ENCODE measurements at regions not wholly inside any gene's neighbourhood (a gene's known extent, or its start where the extent isn't known, plus 50 kb on each side); places are given as distances from the start of the nearest gene placed in this dataset.

DNA sequence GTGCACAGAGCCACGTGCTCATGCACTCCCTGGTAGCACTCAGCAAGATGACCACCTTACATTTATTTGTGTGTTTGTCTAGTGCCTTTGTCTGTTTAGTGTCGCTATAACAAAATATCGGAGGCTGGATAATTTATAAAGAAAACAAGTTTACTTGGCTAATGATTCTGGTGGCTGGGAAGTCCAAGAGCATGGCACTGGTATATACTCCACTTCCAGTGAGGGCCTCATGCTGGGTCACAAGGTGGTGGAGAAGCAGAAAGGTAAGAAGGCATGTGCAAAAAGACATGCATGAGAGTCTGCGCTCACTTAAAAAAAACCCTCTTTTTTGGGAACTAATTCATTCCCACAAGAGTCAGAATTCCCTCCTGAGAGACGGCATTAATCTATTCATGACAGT is 52.5 kb upstream of the BOD1 start:
- POLR2A ChIA-PET, result no interaction called here

GRCh38 chr5:173669483-173669882 is 53.0 kb upstream of the BOD1 start:
- H3K4me2 ChIP-seq (ENCODE audit: insufficient read depth, low read length), result no peak overlapping the region
- H3K9ac ChIP-seq (ENCODE audit: insufficient read depth in 1 of 2, low read depth in 2 of 2, low read length in 2 of 2), result no peak overlapping the region
- no peak for FAIRE-seq
- H4K20me1 ChIP-seq (replicated peaks; ENCODE audit: control insufficient read depth, insufficient read depth, low read length), result no peaks in the 10 kb centered on the region
- ATAC-seq, result no peak; the same call in 2 of the 3 replicates
- no peaks in the 10 kb centered on the region for H3K79me2 ChIP-seq (ENCODE audit: control insufficient read depth, insufficient read depth, low read length)
- peaks cover 8 to 17% of the 10 kb centered on the region in 2 experiments; a peak in 4 of 5 replicates for H3K4me1 ChIP-seq (replicated peaks in 1 of 2; ENCODE audit: control insufficient read depth in 2 of 2, insufficient read depth in 2 of 2, low read length in 2 of 2)
- no peaks in the 10 kb centered on the region for H3K9me1 ChIP-seq (ENCODE audit: control insufficient read depth, insufficient read depth, low read length)
- H3K27me3 ChIP-seq (ENCODE audit: control insufficient read depth in 2 of 2, insufficient read depth in 2 of 2, low read length in 2 of 2), result no peaks in the 10 kb centered on the region
- no TSS peak for BruUV-seq (replicated peaks)
- intact Hi-C loops (cut with micrococcal nuclease), result no loop called here
- no peak for DNase-seq (ENCODE audit: extremely low read depth in 1 of 4, low spot score in 3 of 4)
- H3K36me3 ChIP-seq (ENCODE audit: control insufficient read depth, insufficient read depth, low read length), result no peaks in the 10 kb centered on the region
- WGBS (ENCODE audit: insufficient coverage, low coverage, missing lambda C conversion rate), result 40% methylated on average over 3 of the region's 3 CpGs
- H3K9me3 ChIP-seq (replicated peaks; ENCODE audit: control insufficient read depth, insufficient read depth, low read depth, low read length), result no peaks in the 10 kb centered on the region
- H3K27ac ChIP-seq (ENCODE audit: extremely low read depth, low read depth, low read length), result no peak overlapping the region
- no peak overlapping the region for H2AFZ ChIP-seq (ENCODE audit: low read depth, low read length)
- no peak overlapping the region for H3K4me3 ChIP-seq
- CTCF ChIA-PET (ENCODE audit: low intra/inter-chr PET ratio), result no interaction called here
- in situ Hi-C loops (cut with MboI), result no loop called here
- POLR2A ChIA-PET, result interaction anchor here (1.2 to 2.0 kb wide), 3 partner anchors 9 to 223 kb away, joined by 3 to 7 read pairs (median 6); no protein-coding TSS in a partner anchor
- TF ChIP-seq NFRKB (IDR thresholded peaks at IDR 0.05; ENCODE audit: low read depth) (peak; percentile 37; the same call in 1 of the 2 replicates), E2F6 (IDR thresholded peaks at IDR 0.05; ENCODE audit: borderline replicate concordance in 1 of 2, extremely low read depth in 1 of 2, insufficient read depth in 1 of 2, insufficient read length in 1 of 2, low read depth in 1 of 2, low read length in 1 of 2, poor library complexity in 1 of 2, severe bottlenecking in 1 of 2) (peak in 1 of 2 experiments; percentile 38), ZFP30 (CRISPR knock-in tag; IDR thresholded peaks at IDR 0.05; ENCODE audit: borderline replicate concordance) (no peak), DDX20 (tag; IDR thresholded peaks at IDR 0.05; ENCODE audit: low read depth) (no peak), TRIM28 (IDR thresholded peaks at IDR 0.05) (no peak), GTF2A2 (tag; IDR thresholded peaks at IDR 0.05) (peak; percentile 28; the same call in 1 of the 2 replicates)
- TF ChIP-seq, protein P1, sequence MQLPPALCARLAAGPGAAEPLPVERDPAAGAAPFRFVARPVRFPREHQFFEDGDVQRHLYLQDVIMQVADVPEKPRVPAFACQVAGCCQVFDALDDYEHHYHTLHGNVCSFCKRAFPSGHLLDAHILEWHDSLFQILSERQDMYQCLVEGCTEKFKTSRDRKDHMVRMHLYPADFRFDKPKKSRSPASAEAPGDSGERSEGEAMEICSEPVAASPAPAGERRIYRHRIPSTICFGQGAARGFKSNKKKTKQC (CRISPR knock-in tag; IDR thresholded peaks at IDR 0.05), result no peak

More for the DNA sequence above, 52.5 kb upstream of the BOD1 start:
- 68% methylated on average over 5 of the region's 5 CpGs for WGBS (ENCODE audit: insufficient coverage, low coverage, missing lambda C conversion rate)
- FAIRE-seq (no peak), ATAC-seq (no peak), DNase-seq (ENCODE audit: extremely low read depth in 1 of 4, low spot score in 3 of 4) (no peak)
- no peak overlapping the region for H2AFZ ChIP-seq (ENCODE audit: low read depth, low read length)
- no peak overlapping the region for H3K27ac ChIP-seq (ENCODE audit: extremely low read depth, low read depth, low read length)
- H3K9ac ChIP-seq (ENCODE audit: insufficient read depth in 1 of 2, low read depth in 2 of 2, low read length in 2 of 2), result no peak overlapping the region
- no peaks in the 10 kb centered on the region for H3K9me3 ChIP-seq (replicated peaks; ENCODE audit: control insufficient read depth, insufficient read depth, low read depth, low read length)
- BruUV-seq (replicated peaks), result no TSS peak
- H3K4me3 ChIP-seq, result no peak overlapping the region
- intact Hi-C loops (cut with micrococcal nuclease), result no loop called here
- H3K9me1 ChIP-seq (ENCODE audit: control insufficient read depth, insufficient read depth, low read length), result no peaks in the 10 kb centered on the region
- H3K27me3 ChIP-seq (ENCODE audit: control insufficient read depth in 2 of 2, insufficient read depth in 2 of 2, low read length in 2 of 2), result no peaks in the 10 kb centered on the region
- TF ChIP-seq TRIM28 (IDR thresholded peaks at IDR 0.05) (peak; percentile 67; the same call in 1 of the 2 replicates), CBX3 (IDR thresholded peaks at IDR 0.05; ENCODE audit: borderline replicate concordance in 1 of 2, low read length in 2 of 2) (peak in 1 of 2 experiments; percentile 62; a peak in 2 of 3 replicates), TRIM24 (IDR thresholded peaks at IDR 0.05) (peak in 1 of 2 experiments; percentile 28; a peak in 1 of 4 replicates), CBX5 (IDR thresholded peaks at IDR 0.05; ENCODE audit: borderline replicate concordance, low read depth) (0 out of 2 replicates have a peak, but pooled peaks have one; percentile 30), TEAD1 (CRISPR knock-in tag; IDR thresholded peaks at IDR 0.05) (no peak)
- in situ Hi-C loops (cut with MboI), result no loop called here
- H3K4me1 ChIP-seq (replicated peaks in 1 of 2; ENCODE audit: control insufficient read depth in 2 of 2, insufficient read depth in 2 of 2, low read length in 2 of 2), result peaks cover 8 to 17% of the 10 kb centered on the region in 2 experiments; a peak in 4 of 5 replicates
- H3K36me3 ChIP-seq (ENCODE audit: control insufficient read depth, insufficient read depth, low read length), result no peaks in the 10 kb centered on the region
- CTCF ChIA-PET (ENCODE audit: low intra/inter-chr PET ratio), result no interaction called here
- no peaks in the 10 kb centered on the region for H3K79me2 ChIP-seq (ENCODE audit: control insufficient read depth, insufficient read depth, low read length)
- no peaks in the 10 kb centered on the region for H4K20me1 ChIP-seq (replicated peaks; ENCODE audit: control insufficient read depth, insufficient read depth, low read length)
- no peak overlapping the region for H3K4me2 ChIP-seq (ENCODE audit: insufficient read depth, low read length)

Measured in K562 (cell line).